ENCODE measurements at regions not wholly inside any gene's neighbourhood (a gene's known extent, or its start where the extent isn't known, plus 50 kb on each side); places are given as distances from the start of the nearest gene placed in this dataset.

DNA sequence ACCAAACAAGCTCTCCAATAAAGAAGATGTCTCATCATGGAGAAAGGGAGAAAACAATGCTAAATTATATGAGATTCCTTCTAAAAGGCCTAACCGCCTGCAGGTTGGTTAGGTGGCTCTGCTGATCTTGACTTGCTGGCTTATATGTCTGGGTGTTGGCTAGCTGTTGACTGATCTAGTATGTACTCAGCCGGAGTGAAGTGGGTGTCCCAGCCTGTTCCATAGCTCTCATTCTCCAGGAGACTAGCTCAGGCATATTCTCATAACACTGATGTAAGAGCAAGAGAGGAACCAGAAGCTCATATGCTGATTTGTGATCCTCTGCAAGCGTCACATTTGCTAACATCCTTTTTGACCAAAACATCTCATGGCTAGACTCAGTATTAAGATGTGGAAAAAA, 473.0 kb downstream of the BMP2 start:
- no peaks in the 10 kb centered on the region for H3K4me1 Mint-ChIP-seq
- no peak overlapping the region for H3K4me3 Mint-ChIP-seq
- Histone ChIP-seq H3K27me3 (ENCODE audit: insufficient read depth, low read length) (no peaks in the 10 kb centered on the region), H3K4me1 (ENCODE audit: insufficient read depth, low read length) (no peaks in the 10 kb centered on the region), H3K9me3 (ENCODE audit: control insufficient read depth in 1 of 2, low read length in 2 of 2) (no peaks in the 10 kb centered on the region), H3K4me3 (ENCODE audit: low read length in 2 of 2) (no peak overlapping the region), H3K36me3 (ENCODE audit: insufficient read depth, low read length) (no peaks in the 10 kb centered on the region), H3K27ac (ENCODE audit: low read depth, low read length) (no peak overlapping the region)
- no peak for DNase-seq
- H3K36me3 Mint-ChIP-seq: no peaks in the 10 kb centered on the region
- H3K27me3 Mint-ChIP-seq: no peaks in the 10 kb centered on the region
- intact Hi-C loops (cut with micrococcal nuclease): no loop called here
- POLR2A ChIA-PET (ENCODE audit: partially characterized antibody): no interaction called here
- H3K9me3 Mint-ChIP-seq: peaks cover 0 to 12% (median 7%) of the 10 kb centered on the region in 8 donors
- CTCF ChIA-PET (ENCODE audit: partially characterized antibody): no interaction called here
- H3K27ac Mint-ChIP-seq: no peak overlapping the region

DNA sequence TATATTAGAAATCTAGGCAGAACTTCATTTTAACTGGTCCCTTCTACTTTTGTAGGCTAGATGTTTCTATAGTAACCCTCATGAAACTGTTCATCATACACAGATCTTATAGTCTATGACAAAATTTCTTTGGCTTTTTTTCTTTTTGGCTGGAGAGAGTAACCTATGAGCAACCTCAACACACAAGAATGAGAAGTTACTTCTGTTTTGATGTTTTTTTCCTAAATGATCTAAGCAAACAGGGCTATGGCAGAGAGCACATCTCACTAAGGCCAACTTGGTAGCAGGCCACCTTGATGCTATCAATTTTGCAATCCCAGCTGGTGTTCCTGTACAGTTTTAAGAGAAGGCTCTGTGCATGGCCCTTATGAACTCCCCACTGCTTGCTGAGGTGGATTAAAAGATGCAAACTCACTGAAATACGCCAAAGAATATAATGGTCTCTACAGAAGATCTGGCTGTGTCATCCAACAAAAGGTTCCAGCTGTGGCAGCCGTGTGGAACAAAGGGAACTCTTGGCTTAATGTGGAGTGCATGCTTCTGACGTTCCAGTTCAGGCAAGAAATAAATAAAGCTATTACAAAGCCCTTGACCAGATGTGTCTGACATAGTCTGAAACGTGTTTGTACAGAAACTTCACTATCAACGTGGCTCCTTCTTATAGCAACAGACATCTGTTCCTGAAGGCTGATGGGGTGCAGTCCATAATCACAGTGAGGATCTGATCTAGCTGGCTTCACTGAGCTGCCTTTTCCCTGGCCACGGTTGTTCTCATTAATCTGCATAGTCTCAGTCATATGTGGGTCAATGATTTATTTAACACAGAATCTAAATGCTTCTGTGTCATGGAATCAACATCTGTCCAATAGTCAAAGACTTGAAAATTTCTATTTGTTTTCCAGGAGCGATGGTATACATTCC, 481.1 kb downstream of the BMP2 start:
- Histone ChIP-seq H3K27me3 (ENCODE audit: insufficient read depth, low read length) (no peaks in the 10 kb centered on the region), H3K9me3 (ENCODE audit: control insufficient read depth in 1 of 2, low read length in 2 of 2) (no peaks in the 10 kb centered on the region), H3K4me3 (ENCODE audit: low read length in 2 of 2) (no peak overlapping the region), H3K36me3 (ENCODE audit: insufficient read depth, low read length) (no peaks in the 10 kb centered on the region), H3K4me1 (ENCODE audit: insufficient read depth, low read length) (no peaks in the 10 kb centered on the region), H3K27ac (ENCODE audit: low read depth, low read length) (no peak overlapping the region)
- H3K27ac Mint-ChIP-seq: no peak overlapping the region
- no peak overlapping the region for H3K4me3 Mint-ChIP-seq
- intact Hi-C loops (cut with micrococcal nuclease): no loop called here
- no peaks in the 10 kb centered on the region for H3K27me3 Mint-ChIP-seq
- peaks cover 0 to 20% (median 5%) of the 10 kb centered on the region in 8 donors for H3K9me3 Mint-ChIP-seq
- H3K36me3 Mint-ChIP-seq: no peaks in the 10 kb centered on the region
- peak in 1 of 5 donors; percentile 29 for DNase-seq
- ChIA-PET CTCF (ENCODE audit: partially characterized antibody) (no interaction called here), POLR2A (ENCODE audit: partially characterized antibody) (no interaction called here)
- H3K4me1 Mint-ChIP-seq: no peaks in the 10 kb centered on the region

DNA sequence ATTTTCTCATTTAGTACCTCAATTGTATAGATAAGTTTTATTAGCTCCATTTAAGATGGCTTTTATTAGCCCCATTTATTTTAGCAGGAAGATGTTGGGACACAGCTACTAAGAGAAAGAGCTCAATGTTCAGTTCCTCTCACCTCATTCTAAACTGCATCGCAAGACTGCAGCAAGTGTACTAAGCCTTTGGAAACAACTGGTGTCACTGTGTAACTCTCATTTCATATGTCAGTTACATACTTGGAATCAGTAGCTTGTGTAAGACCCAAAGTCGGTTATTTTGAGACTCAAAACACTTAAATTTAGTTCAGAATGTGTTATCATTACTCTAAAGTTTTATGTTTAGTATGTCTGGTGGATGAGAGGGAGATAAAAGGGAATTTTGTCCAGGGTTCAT, 482.9 kb downstream of the BMP2 start:
- H3K36me3 ChIP-seq (ENCODE audit: insufficient read depth, low read length): no peaks in the 10 kb centered on the region
- Mint-ChIP-seq H3K4me1 (no peaks in the 10 kb centered on the region), H3K36me3 (no peaks in the 10 kb centered on the region), H3K27me3 (no peaks in the 10 kb centered on the region), H3K27ac (no peak overlapping the region), H3K9me3 (peaks cover 0 to 20% (median 9%) of the 10 kb centered on the region in 8 donors), H3K4me3 (no peak overlapping the region)
- H3K27ac ChIP-seq (ENCODE audit: low read depth, low read length): no peak overlapping the region
- intact Hi-C loops (cut with micrococcal nuclease): no loop called here
- CTCF ChIA-PET (ENCODE audit: partially characterized antibody): no interaction called here
- POLR2A ChIA-PET (ENCODE audit: partially characterized antibody): no interaction called here
- no peak overlapping the region for H3K4me3 ChIP-seq (ENCODE audit: low read length in 2 of 2)
- H3K4me1 ChIP-seq (ENCODE audit: insufficient read depth, low read length): no peaks in the 10 kb centered on the region
- DNase-seq: no peak
- H3K27me3 ChIP-seq (ENCODE audit: insufficient read depth, low read length): no peaks in the 10 kb centered on the region
- H3K9me3 ChIP-seq (ENCODE audit: control insufficient read depth in 1 of 2, low read length in 2 of 2): no peaks in the 10 kb centered on the region

DNA sequence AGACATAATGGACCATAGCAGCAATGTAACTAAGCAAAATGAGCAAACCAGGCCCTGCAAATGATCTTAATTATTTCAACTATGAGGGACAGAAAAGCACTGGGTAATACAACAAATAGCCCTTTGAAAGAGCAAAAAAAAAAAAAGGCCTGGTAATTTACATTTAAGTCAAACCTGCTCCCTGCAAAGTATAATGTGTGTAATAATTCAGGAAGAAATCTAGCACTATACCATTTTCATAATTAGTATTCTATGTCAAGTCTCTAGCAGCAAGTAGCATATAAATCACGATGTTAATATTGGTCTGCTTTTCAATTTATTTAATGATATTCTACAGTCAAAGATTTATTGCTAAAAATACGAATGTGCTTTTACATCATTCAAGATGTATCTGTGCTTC, 489.6 kb downstream of the BMP2 start:
- Mint-ChIP-seq H3K4me3 (no peak overlapping the region), H3K4me1 (no peaks in the 10 kb centered on the region), H3K27me3 (no peaks in the 10 kb centered on the region), H3K36me3 (no peaks in the 10 kb centered on the region), H3K27ac (no peak overlapping the region), H3K9me3 (peaks cover 0 to 15% (median 4%) of the 10 kb centered on the region in 8 donors)
- no peaks in the 10 kb centered on the region for H3K9me3 ChIP-seq (ENCODE audit: control insufficient read depth in 1 of 2, low read length in 2 of 2)
- CTCF ChIA-PET (ENCODE audit: partially characterized antibody): no interaction called here
- H3K27me3 ChIP-seq (ENCODE audit: insufficient read depth, low read length): no peaks in the 10 kb centered on the region
- H3K27ac ChIP-seq (ENCODE audit: low read depth, low read length): no peak overlapping the region
- no peaks in the 10 kb centered on the region for H3K4me1 ChIP-seq (ENCODE audit: insufficient read depth, low read length)
- no peak for DNase-seq
- intact Hi-C loops (cut with micrococcal nuclease): no loop called here
- no peak overlapping the region for H3K4me3 ChIP-seq (ENCODE audit: low read length in 2 of 2)
- H3K36me3 ChIP-seq (ENCODE audit: insufficient read depth, low read length): no peaks in the 10 kb centered on the region
- POLR2A ChIA-PET (ENCODE audit: partially characterized antibody): no interaction called here

DNA sequence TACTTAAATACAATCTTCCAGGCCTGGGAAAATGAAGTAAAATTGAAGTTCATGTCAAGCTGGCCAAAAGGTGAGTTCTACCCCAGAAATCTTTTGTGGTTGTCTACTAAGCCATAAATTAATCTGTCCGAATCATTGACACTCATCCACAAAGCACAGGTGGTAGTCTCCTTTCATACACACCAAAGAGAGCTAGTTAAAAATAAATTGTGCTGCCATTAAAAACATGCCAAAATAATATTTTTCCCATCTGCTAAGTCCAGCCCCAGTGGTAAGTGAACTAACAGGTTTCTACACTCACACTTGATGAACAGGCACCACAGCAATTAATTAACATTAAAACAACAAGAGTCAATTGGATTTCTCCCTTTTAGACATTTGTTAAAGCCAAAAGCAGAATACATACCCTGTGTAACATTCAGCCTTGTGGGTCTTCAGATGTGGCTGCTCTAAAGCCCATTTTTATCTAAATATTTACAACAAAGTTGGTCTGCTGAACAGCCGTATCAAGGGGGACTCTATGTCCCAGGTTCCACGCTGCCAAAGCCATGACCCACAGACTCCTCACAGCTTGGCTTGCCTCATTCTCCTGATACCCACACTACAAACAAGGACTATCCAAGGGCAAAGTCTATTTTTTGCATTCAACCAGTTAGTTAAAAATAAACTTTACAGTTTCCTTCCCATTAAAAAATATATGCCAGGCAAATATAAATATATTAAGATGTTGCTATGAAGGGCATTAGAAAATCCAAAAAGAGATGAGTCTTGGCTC, 490.4 kb downstream of the BMP2 start:
- Mint-ChIP-seq H3K4me1 (no peaks in the 10 kb centered on the region), H3K27me3 (no peaks in the 10 kb centered on the region), H3K36me3 (no peaks in the 10 kb centered on the region), H3K4me3 (no peak overlapping the region), H3K9me3 (peaks cover 0 to 10% (median 3%) of the 10 kb centered on the region in 8 donors), H3K27ac (no peak overlapping the region)
- H3K36me3 ChIP-seq (ENCODE audit: insufficient read depth, low read length): no peaks in the 10 kb centered on the region
- H3K9me3 ChIP-seq (ENCODE audit: control insufficient read depth in 1 of 2, low read length in 2 of 2): no peaks in the 10 kb centered on the region
- DNase-seq: no peak
- no peaks in the 10 kb centered on the region for H3K27me3 ChIP-seq (ENCODE audit: insufficient read depth, low read length)
- intact Hi-C loops (cut with micrococcal nuclease): no loop called here
- H3K4me3 ChIP-seq (ENCODE audit: low read length in 2 of 2): no peak overlapping the region
- no peak overlapping the region for H3K27ac ChIP-seq (ENCODE audit: low read depth, low read length)
- H3K4me1 ChIP-seq (ENCODE audit: insufficient read depth, low read length): no peaks in the 10 kb centered on the region
- ChIA-PET POLR2A (ENCODE audit: partially characterized antibody) (no interaction called here), CTCF (ENCODE audit: partially characterized antibody) (no interaction called here)

DNA sequence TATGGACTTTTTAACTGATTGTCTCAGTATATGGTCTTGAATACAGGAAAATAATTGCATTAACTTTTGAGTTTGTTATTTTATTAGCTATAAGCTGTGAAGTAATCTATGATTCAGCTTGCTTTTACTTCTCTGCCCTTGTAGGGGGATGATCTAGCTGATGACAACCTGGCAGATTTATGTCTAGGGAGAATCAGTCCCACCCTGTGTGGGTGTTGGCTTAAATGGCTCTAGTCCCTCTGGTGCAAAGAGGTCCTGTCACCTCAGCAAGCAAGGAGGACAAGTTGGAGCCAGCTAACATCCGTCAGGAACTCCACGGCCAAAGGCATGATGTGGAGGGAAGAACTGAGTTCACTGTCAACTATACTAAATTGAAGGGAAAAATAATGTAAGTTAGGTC, 495.3 kb downstream of the BMP2 start:
- Mint-ChIP-seq H3K36me3 (no peaks in the 10 kb centered on the region), H3K4me3 (no peak overlapping the region), H3K4me1 (no peaks in the 10 kb centered on the region), H3K27me3 (no peaks in the 10 kb centered on the region), H3K9me3 (peaks cover 0 to 8% (median 2%) of the 10 kb centered on the region in 8 donors), H3K27ac (no peak overlapping the region)
- no peak for DNase-seq
- POLR2A ChIA-PET (ENCODE audit: partially characterized antibody): no interaction called here
- Histone ChIP-seq H3K27ac (ENCODE audit: low read depth, low read length) (no peak overlapping the region), H3K4me1 (ENCODE audit: insufficient read depth, low read length) (no peaks in the 10 kb centered on the region), H3K36me3 (ENCODE audit: insufficient read depth, low read length) (no peaks in the 10 kb centered on the region), H3K27me3 (ENCODE audit: insufficient read depth, low read length) (no peaks in the 10 kb centered on the region), H3K9me3 (ENCODE audit: control insufficient read depth in 1 of 2, low read length in 2 of 2) (peaks cover 3% of the 10 kb centered on the region in 2 donors), H3K4me3 (ENCODE audit: low read length in 2 of 2) (no peak overlapping the region)
- CTCF ChIA-PET (ENCODE audit: partially characterized antibody): no interaction called here
- intact Hi-C loops (cut with micrococcal nuclease): no loop called here

DNA sequence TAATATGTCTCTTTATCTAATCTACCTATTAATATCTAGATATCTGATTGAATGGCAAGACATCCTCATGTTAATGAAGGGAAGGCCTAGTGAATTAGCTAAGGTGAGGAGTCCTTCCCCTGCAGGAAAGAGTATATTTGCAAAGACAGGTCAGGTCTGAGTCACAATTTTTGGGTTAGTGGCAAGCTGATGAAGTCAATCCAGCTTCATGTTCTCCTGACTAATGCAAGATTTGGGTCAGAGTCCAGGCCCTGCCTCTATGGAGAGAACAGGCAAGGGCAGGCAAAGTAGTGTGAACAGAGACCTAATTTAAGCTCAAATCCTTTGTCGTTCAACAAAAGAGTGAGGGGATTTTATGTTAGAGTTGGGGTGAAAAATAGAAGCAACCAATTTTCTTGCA, 496.7 kb downstream of the BMP2 start:
- Mint-ChIP-seq H3K9me3 (peaks cover 0 to 8% (median 2%) of the 10 kb centered on the region in 8 donors), H3K36me3 (no peaks in the 10 kb centered on the region), H3K4me1 (no peaks in the 10 kb centered on the region), H3K27me3 (no peaks in the 10 kb centered on the region), H3K4me3 (no peak overlapping the region), H3K27ac (no peak overlapping the region)
- no peak overlapping the region for H3K27ac ChIP-seq (ENCODE audit: low read depth, low read length)
- H3K4me3 ChIP-seq (ENCODE audit: low read length in 2 of 2): no peak overlapping the region
- POLR2A ChIA-PET (ENCODE audit: partially characterized antibody): no interaction called here
- H3K36me3 ChIP-seq (ENCODE audit: insufficient read depth, low read length): no peaks in the 10 kb centered on the region
- no peak for DNase-seq
- no peaks in the 10 kb centered on the region for H3K4me1 ChIP-seq (ENCODE audit: insufficient read depth, low read length)
- intact Hi-C loops (cut with micrococcal nuclease): no loop called here
- H3K9me3 ChIP-seq (ENCODE audit: control insufficient read depth in 1 of 2, low read length in 2 of 2): peaks cover 3% of the 10 kb centered on the region in 2 donors
- H3K27me3 ChIP-seq (ENCODE audit: insufficient read depth, low read length): no peaks in the 10 kb centered on the region
- CTCF ChIA-PET (ENCODE audit: partially characterized antibody): no interaction called here
